OCI-LY7 (cell line): ENCODE measurements at regions not wholly inside any gene's neighbourhood (a gene's known extent, or its start where the extent isn't known, plus 50 kb on each side); places are given as distances from the start of the nearest gene placed in this dataset.

Source experiments
- BruUV-seq: library from RNA; stranded (reverse); fragments of 400-500 nt; replicated peaks from 2 replicates; lab custom pipeline; 2021; lab: Mats Ljungman, UMichigan
- CTCF ChIA-PET: fragments of 300-600 bp; sonication (Branson Sonifier 250); formaldehyde crosslinking; loops from one replicate; lab custom pipeline; 2022; ENCODE audit warnings: antibody characterized with exemption; ENCODE audit not compliant: unreplicated experiment; lab: Charles Lee
- POLR2A ChIA-PET: fragments of 300-600 bp; sonication (Branson Sonifier 250); formaldehyde crosslinking; loops from one replicate; lab custom pipeline; 2022; ENCODE audit warnings: antibody characterized with exemption; lab: Charles Lee
- DNase-seq: peaks from one replicate; pipeline ENCODE4 v3.0.0-alpha.2; 2015; ENCODE audit warnings: low spot score
- H2AFZ ChIP-seq: fragments of 200-600 bp; sonication (generic), shearing (Covaris generic); 2 replicates; pipeline ENCODE4 v1.6.1; 2014; ENCODE audit warnings: mild to moderate bottlenecking, antibody characterized with exemption, low read length, moderate library complexity
- H3K27ac ChIP-seq: fragments of 200-600 bp; sonication (generic); 2 replicates; pipeline ENCODE4 v1.5.1; 2014; ENCODE audit warnings: mixed run types, low read depth, mild to moderate bottlenecking, moderate library complexity, low read length, inconsistent platforms; ENCODE audit not compliant: poor library complexity, severe bottlenecking
- H3K36me3 ChIP-seq: fragments of 200-600 bp; sonication (generic); 2 replicates; pipeline ENCODE4 v1.6.1; 2014; ENCODE audit warnings: mild to moderate bottlenecking, antibody characterized with exemption, low read length, moderate library complexity, mixed read lengths; ENCODE audit not compliant: insufficient read depth
- H3K4me1 ChIP-seq: fragments of 200-600 bp; sonication (generic); 2 replicates; pipeline ENCODE4 v1.5.1; 2014; ENCODE audit warnings: mild to moderate bottlenecking, low read length; ENCODE audit not compliant: insufficient read depth, poor library complexity, severe bottlenecking
- H3K4me2 ChIP-seq: fragments of 200-600 bp; sonication (generic); 2 replicates; pipeline ENCODE4 v1.6.1; 2014; ENCODE audit warnings: mild to moderate bottlenecking, low read length
- H3K4me3 ChIP-seq: fragments of 200-600 bp; sonication (generic); 2 replicates; pipeline ENCODE4 v1.5.1; 2014; ENCODE audit warnings: mild to moderate bottlenecking, low read depth, low read length; ENCODE audit not compliant: poor library complexity, severe bottlenecking
- H3K79me2 ChIP-seq: fragments of 200-600 bp; sonication (generic); 2 replicates; pipeline ENCODE4 v1.6.1; 2016; ENCODE audit warnings: low read depth, mild to moderate bottlenecking, low read length, moderate library complexity, mixed read lengths; ENCODE audit not compliant: insufficient read depth
- H3K9me2 ChIP-seq: fragments of 200-600 bp; sonication (generic); 2 replicates; pipeline ENCODE4 v1.6.1; 2016; ENCODE audit warnings: mild to moderate bottlenecking, low read length, mixed read lengths; ENCODE audit not compliant: insufficient read depth
- H3K9me3 ChIP-seq: fragments of 200-600 bp; sonication (generic); 2 replicates; pipeline ENCODE4 v1.6.1; 2014; ENCODE audit warnings: mild to moderate bottlenecking, mixed run types, low read length, mixed read lengths
- H4K20me1 ChIP-seq: fragments of 200-600 bp; sonication (generic); 2 replicates; pipeline ENCODE4 v1.6.1; 2014; ENCODE audit warnings: mild to moderate bottlenecking, antibody characterized with exemption, low read length, moderate library complexity, mixed read lengths; ENCODE audit not compliant: insufficient read depth
- CTCF ChIP-seq: fragments of 200-600 bp; sonication (generic); conservative IDR thresholded peaks from 2 replicates; pipeline ENCODE4 v1.5.1; 2014; ENCODE audit warnings: mild to moderate bottlenecking, antibody characterized with exemption, low read length, moderate library complexity, mixed read lengths
- EZH2phosphoT487 ChIP-seq: fragments of 200-600 bp; sonication (generic); IDR thresholded peaks from 2 replicates; pipeline ENCODE4 v1.6.1; 2018; ENCODE audit warnings: low read depth, borderline replicate concordance, mild to moderate bottlenecking, mixed run types, antibody characterized with exemption, low read length, moderate library complexity, mixed read lengths
- intact Hi-C: fragments of 100-400 bp; cut with micrococcal nuclease; formaldehyde crosslinking; loops from one replicate; pipeline ENCODE4 v1.10.0; 2022; ENCODE audit not compliant: unreplicated experiment

GRCh38 chr7:19619122-19619521 lies 89.7 kb downstream of the POLR1F start:
- Histone ChIP-seq H3K9me2 (no peaks in the 10 kb centered on the region), H3K79me2 (no peaks in the 10 kb centered on the region), H3K27ac (no peak overlapping the region), H3K4me3 (no peak overlapping the region), H3K36me3 (no peaks in the 10 kb centered on the region), H3K4me1 (no peaks in the 10 kb centered on the region), H3K4me2 (no peak overlapping the region), H3K9me3 (no peaks in the 10 kb centered on the region), H2AFZ (no peak overlapping the region), H4K20me1 (no peaks in the 10 kb centered on the region)
- POLR2A ChIA-PET = no interaction called here
- DNase-seq = no peak
- intact Hi-C loops = no loop called here
- TF ChIP-seq CTCF = no peak
- TF ChIP-seq EZH2phosphoT487 = no peak
- CTCF ChIA-PET = no interaction called here
- BruUV-seq = no TSS peak

GRCh38 chr7:19617901-19618300 lies 90.9 kb downstream of the POLR1F start:
- Histone ChIP-seq H3K36me3 (no peaks in the 10 kb centered on the region), H3K79me2 (no peaks in the 10 kb centered on the region), H3K9me3 (no peaks in the 10 kb centered on the region), H3K4me1 (no peaks in the 10 kb centered on the region), H2AFZ (no peak overlapping the region), H3K9me2 (no peaks in the 10 kb centered on the region), H4K20me1 (no peaks in the 10 kb centered on the region), H3K27ac (no peak overlapping the region), H3K4me3 (no peak overlapping the region), H3K4me2 (no peak overlapping the region)
- DNase-seq = no peak
- POLR2A ChIA-PET = no interaction called here
- TF ChIP-seq EZH2phosphoT487 = no peak
- no peak for TF ChIP-seq CTCF
- no TSS peak for BruUV-seq
- CTCF ChIA-PET = no interaction called here
- intact Hi-C loops = no loop called here

- no peaks in the 10 kb centered on the region for H4K20me1 ChIP-seq
- H3K9me2 ChIP-seq = no peaks in the 10 kb centered on the region
- intact Hi-C loops = no loop called here
- H3K27ac ChIP-seq = no peak overlapping the region
- POLR2A ChIA-PET = no interaction called here
- no TSS peak for BruUV-seq
- no peak for TF ChIP-seq CTCF
- no peak for TF ChIP-seq EZH2phosphoT487
- no peak for DNase-seq
- no peak overlapping the region for H2AFZ ChIP-seq
- CTCF ChIA-PET = no interaction called here
- no peaks in the 10 kb centered on the region for H3K9me3 ChIP-seq
- H3K79me2 ChIP-seq = no peaks in the 10 kb centered on the region
- no peak overlapping the region for H3K4me3 ChIP-seq
- H3K36me3 ChIP-seq = no peaks in the 10 kb centered on the region
- no peak overlapping the region for H3K4me2 ChIP-seq
- H3K4me1 ChIP-seq = no peaks in the 10 kb centered on the region
Measured at GRCh38 chr7:19610194-19610943, 98.5 kb downstream of the POLR1F start.
